ENCODE measurements at regions not wholly inside any gene's neighbourhood (a gene's known extent, or its start where the extent isn't known, plus 50 kb on each side); places are given as distances from the start of the nearest gene placed in this dataset.

DNA sequence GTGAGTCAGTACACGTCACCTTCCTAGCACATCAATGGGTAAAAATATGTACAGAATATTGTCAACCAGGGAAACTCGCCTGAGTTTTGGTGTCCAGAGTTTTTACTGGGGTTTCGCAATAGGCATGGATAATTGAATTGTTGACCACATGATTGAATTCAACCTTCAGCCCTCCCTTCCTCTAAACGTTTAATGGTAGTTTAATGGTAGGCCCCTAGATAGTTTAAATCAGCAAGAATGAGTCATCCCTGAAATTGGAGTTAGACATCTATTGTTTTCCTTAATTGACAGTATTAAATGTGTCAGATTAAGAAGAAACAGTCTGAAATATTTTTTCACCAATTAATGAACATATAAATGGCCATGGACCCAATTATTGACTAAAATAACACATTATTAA is 57.8 kb upstream of the CACNA2D1 start:
- TF ChIP-seq POLR2A (IDR thresholded peaks at IDR 0.05): no peak
- TF ChIP-seq CTCF (IDR thresholded peaks at IDR 0.05): no peak
